GM12873 (cell line): ENCODE measurements at regions not wholly inside any gene's neighbourhood (a gene's known extent, or its start where the extent isn't known, plus 50 kb on each side); places are given as distances from the start of the nearest gene placed in this dataset.

Experiments
- TF ChIP-seq, protein P1 (sequence below): IDR thresholded peaks from 2 replicates; pipeline ENCODE4 v1.5.1; 2012; ENCODE audit warnings: low read depth, mild to moderate bottlenecking, moderate library complexity, low read length, control low read depth; ENCODE audit not compliant: insufficient read depth; ENCODE audit errors: missing control alignments

- TF ChIP-seq, protein P1, sequence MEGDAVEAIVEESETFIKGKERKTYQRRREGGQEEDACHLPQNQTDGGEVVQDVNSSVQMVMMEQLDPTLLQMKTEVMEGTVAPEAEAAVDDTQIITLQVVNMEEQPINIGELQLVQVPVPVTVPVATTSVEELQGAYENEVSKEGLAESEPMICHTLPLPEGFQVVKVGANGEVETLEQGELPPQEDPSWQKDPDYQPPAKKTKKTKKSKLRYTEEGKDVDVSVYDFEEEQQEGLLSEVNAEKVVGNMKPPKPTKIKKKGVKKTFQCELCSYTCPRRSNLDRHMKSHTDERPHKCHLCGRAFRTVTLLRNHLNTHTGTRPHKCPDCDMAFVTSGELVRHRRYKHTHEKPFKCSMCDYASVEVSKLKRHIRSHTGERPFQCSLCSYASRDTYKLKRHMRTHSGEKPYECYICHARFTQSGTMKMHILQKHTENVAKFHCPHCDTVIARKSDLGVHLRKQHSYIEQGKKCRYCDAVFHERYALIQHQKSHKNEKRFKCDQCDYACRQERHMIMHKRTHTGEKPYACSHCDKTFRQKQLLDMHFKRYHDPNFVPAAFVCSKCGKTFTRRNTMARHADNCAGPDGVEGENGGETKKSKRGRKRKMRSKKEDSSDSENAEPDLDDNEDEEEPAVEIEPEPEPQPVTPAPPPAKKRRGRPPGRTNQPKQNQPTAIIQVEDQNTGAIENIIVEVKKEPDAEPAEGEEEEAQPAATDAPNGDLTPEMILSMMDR: no peak
Measured at GRCh38 chr21:40938078-40938477, 91.1 kb upstream of the DSCAM start.

- TF ChIP-seq, protein P1: no peak
Measured at GRCh38 chr21:40938611-40939010, 91.7 kb upstream of the DSCAM start.

DNA sequence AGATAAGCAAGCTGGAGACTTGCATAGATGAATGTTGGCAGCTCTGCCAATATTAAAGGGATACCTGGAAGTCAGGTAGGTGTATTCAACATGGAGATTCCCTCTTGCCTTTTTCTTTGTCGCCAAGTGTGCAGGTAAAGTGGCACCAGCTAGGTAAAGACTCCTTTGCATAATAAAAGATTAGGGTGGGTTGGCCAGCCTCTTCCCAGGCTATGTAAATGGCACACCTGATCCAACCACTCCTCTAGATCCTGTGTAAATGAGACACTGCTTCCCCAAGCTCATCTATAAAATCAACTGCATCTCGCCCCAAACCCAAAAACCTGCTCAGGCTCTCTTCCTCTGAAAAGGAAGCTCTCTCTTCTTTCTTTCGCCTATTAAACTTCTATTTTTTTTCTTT is 100.8 kb upstream of the DSCAM start:
- TF ChIP-seq, protein P1: no peak

- TF ChIP-seq, protein P1: no peak
Measured at GRCh38 chr21:40950970-40951369, 104.0 kb upstream of the DSCAM start.

DNA sequence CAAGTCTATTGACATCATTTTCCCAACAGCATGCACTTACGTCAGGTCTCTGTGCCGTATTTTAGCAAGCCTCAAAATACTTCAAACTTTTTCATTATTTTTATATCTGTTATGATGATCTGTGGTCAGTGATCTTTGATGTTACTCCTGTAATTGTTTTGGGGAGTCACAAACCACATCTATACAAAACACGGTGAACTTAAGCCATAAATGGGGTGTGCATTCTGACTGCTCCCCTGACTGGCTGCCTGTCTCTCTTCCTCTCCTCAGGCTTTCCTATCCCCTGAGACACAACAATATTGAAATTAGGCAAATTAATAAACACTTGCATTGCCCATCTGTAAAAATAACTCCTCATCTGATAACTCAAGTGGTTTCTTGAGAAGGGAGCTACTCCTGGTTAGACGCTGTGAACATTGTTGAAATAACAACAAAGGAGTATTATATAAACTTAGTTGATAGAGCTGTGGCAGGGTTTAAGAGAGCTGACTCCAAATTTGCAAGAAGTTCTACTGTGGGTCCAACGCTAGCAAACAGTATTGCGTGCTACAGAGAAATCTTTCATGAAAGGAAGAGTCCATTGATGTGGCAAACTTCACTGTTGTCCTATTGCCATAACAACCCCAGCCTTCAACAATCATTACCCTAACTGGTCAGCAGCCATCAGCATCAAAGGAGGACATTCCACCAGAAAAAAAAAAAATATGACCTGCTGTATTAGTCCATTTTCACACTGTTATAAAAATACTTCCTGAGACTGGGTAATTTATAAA is 105.8 kb upstream of the DSCAM start:
- TF ChIP-seq, protein P1: no peak

- TF ChIP-seq, protein P1: no peak
Measured at GRCh38 chr21:40964691-40965090, 117.7 kb upstream of the DSCAM start.

- TF ChIP-seq, protein P1: no peak
Measured at GRCh38 chr21:40967771-40968170, 120.8 kb upstream of the DSCAM start.
